HepG2 (cell line): ENCODE measurements at regions not wholly inside any gene's neighbourhood (a gene's known extent, or its start where the extent isn't known, plus 50 kb on each side); places are given as distances from the start of the nearest gene placed in this dataset.
A peak's percentile ranks its signal among the peaks of the same experiment; 100 is the strongest.

Source experiments
- ATAC-seq: fragments of 200-7000 bp; cut with Tn5 transposase; 3 replicates; pipeline ENCODE4 v1.9.1; 2020; ENCODE audit warnings: mild to moderate bottlenecking, moderate library complexity
- BruUV-seq: library from RNA; stranded (reverse); fragments of 400-500 nt; replicated peaks from 2 replicates; lab custom pipeline; 2021; lab: Mats Ljungman, UMichigan
- CTCF ChIA-PET: fragments of 300-600 bp; formaldehyde crosslinking; extraction: SDS; loops from one replicate; lab custom pipeline; 2021; ENCODE audit warnings: low total read pairs, inconsistent platforms, low intra/inter-chr PET ratio; lab: Yijun Ruan, JAX
- POLR2A ChIA-PET: fragments of 350-600 bp; sonication (Branson Sonifier 250); formaldehyde crosslinking; loops from one replicate; lab custom pipeline; 2020; ENCODE audit warnings: antibody characterized with exemption, inconsistent platforms; lab: Yijun Ruan, JAX
- DNase-seq: peaks from one replicate; pipeline ENCODE4 v3.0.0-alpha.2; 2015; ENCODE audit warnings: low spot score
- FAIRE-seq: peaks from 3 replicates; lab custom pipeline; 2011; peaks lifted over from hg19 to GRCh38; lab: Jason Lieb, UNC
- H2AFZ ChIP-seq: one replicate; pipeline ENCODE4 v1.6.1; 2011; ENCODE audit warnings: low read length, inconsistent platforms
- H3K27ac ChIP-seq: fragments of 300-600 bp; 3 replicates; pipeline ENCODE4 v1.8.0; 2011; ENCODE audit warnings: mixed run types, mild to moderate bottlenecking, mixed read lengths, low read length, inconsistent platforms; ENCODE audit not compliant: insufficient read depth; ENCODE audit errors: extremely low read length
- H3K27me3 ChIP-seq, 2 experiments: fragments of 200-600 bp in 1 of 2; 2 replicates in 1 of 2; 3 replicates in 1 of 2; pipeline versions ENCODE4 v1.6.0 to v1.8.0; 2011; ENCODE audit warnings: low read length in 2 of 2, mild to moderate bottlenecking in 2 of 2, moderate library complexity in 2 of 2, inconsistent platforms in 1 of 2; ENCODE audit not compliant: insufficient read depth in 2 of 2, control insufficient read depth in 1 of 2
- H3K36me3 ChIP-seq, 2 experiments: fragments of 200-600 bp in 1 of 2; replicated peaks in 1 of 2; 2 replicates in 1 of 2; 3 replicates in 1 of 2; pipeline versions ENCODE4 v1.5.1 to v1.8.0; 2011; ENCODE audit warnings: low read length in 2 of 2, inconsistent platforms in 1 of 2; ENCODE audit not compliant: insufficient read depth in 2 of 2, control insufficient read depth in 1 of 2
- H3K4me1 ChIP-seq: 2 replicates; pipeline ENCODE4 v1.5.1; 2012; ENCODE audit warnings: low read length, inconsistent platforms; ENCODE audit not compliant: insufficient read depth
- H3K4me2 ChIP-seq: 2 replicates; pipeline ENCODE4 v1.6.0; 2011; ENCODE audit warnings: low read depth, low read length, inconsistent platforms
- H3K4me3 ChIP-seq, 3 experiments: fragments of 200-600 bp in 1 of 3; sonication (generic), shearing (Covaris generic) in 1 of 3; replicated peaks in 1 of 3; 2 replicates each; pipeline ENCODE4 v1.5.1; 2011 to 2016; ENCODE audit warnings: low read length in 3 of 3, inconsistent platforms in 2 of 3, low read depth in 2 of 3, mild to moderate bottlenecking in 2 of 3, control low read depth in 1 of 3, mixed read lengths in 1 of 3; ENCODE audit not compliant: insufficient read depth in 1 of 3
- H3K79me2 ChIP-seq: one replicate; pipeline ENCODE4 v1.6.1; 2011; ENCODE audit warnings: low read length, inconsistent platforms; ENCODE audit not compliant: insufficient read depth
- H3K9ac ChIP-seq: 2 replicates; pipeline ENCODE4 v1.6.0; 2011; ENCODE audit warnings: mild to moderate bottlenecking, low read depth, low read length, inconsistent platforms; ENCODE audit not compliant: insufficient read depth
- H3K9me3 ChIP-seq: 2 replicates; pipeline ENCODE4 v1.5.1; 2012; ENCODE audit warnings: mild to moderate bottlenecking, low read length
- H4K20me1 ChIP-seq: 2 replicates; pipeline ENCODE4 v1.6.0; 2011; ENCODE audit warnings: inconsistent platforms, mild to moderate bottlenecking, low read length, moderate library complexity; ENCODE audit not compliant: insufficient read depth
- EHMT2 ChIP-seq: fragments of 200-600 bp; sonication (generic); IDR thresholded peaks from 2 replicates; pipeline ENCODE4 v1.7.0; 2017; ENCODE audit warnings: antibody characterized with exemption, low read depth, low read length, borderline replicate concordance
- GZF1 ChIP-seq: sonication (generic); formaldehyde crosslinking; IDR thresholded peaks from 2 replicates; pipeline ENCODE4 v1.5.1; 2020; ENCODE audit warnings: mild to moderate bottlenecking, missing genetic modification reagents
- MIER2 ChIP-seq: IDR thresholded peaks from 2 replicates; pipeline ENCODE4 v1.6.1; 2016; ENCODE audit warnings: missing biosample characterization, missing genetic modification reagents
- PAX8 ChIP-seq: sonication (generic); formaldehyde crosslinking; IDR thresholded peaks from 2 replicates; pipeline ENCODE4 v1.8.0; 2022; ENCODE audit warnings: mild to moderate bottlenecking, missing genetic modification reagents, borderline replicate concordance
- PRMT3 ChIP-seq: sonication (generic); formaldehyde crosslinking; IDR thresholded peaks from 2 replicates; pipeline ENCODE4 v1.8.1; 2022; ENCODE audit warnings: low read depth, mild to moderate bottlenecking, moderate library complexity, missing genetic modification reagents, borderline replicate concordance
- SALL1 ChIP-seq: sonication (generic); formaldehyde crosslinking; IDR thresholded peaks from 2 replicates; pipeline ENCODE4 v1.8.0; 2022; ENCODE audit warnings: mild to moderate bottlenecking, missing genetic modification reagents
- SIX4 ChIP-seq: sonication (generic); formaldehyde crosslinking; IDR thresholded peaks from 2 replicates; pipeline ENCODE4 v1.4.0; 2020; ENCODE audit warnings: missing genetic modification reagents
- TFAP4 ChIP-seq: sonication (generic); IDR thresholded peaks from 2 replicates; pipeline ENCODE4 v1.6.1; 2016; ENCODE audit warnings: low read depth, borderline replicate concordance
- ZBTB20 ChIP-seq: sonication (generic); formaldehyde crosslinking; IDR thresholded peaks from 2 replicates; pipeline ENCODE4 v1.8.1; 2023; ENCODE audit warnings: missing genetic modification reagents, low read depth, mild to moderate bottlenecking, borderline replicate concordance
- ZBTB25 ChIP-seq: IDR thresholded peaks from 2 replicates; pipeline ENCODE4 v1.6.1; 2018; ENCODE audit warnings: missing genetic modification reagents
- ZNF160 ChIP-seq: sonication (generic); formaldehyde crosslinking; IDR thresholded peaks from 2 replicates; pipeline ENCODE4 v1.8.0; 2022; ENCODE audit warnings: mild to moderate bottlenecking, inconsistent platforms, missing genetic modification reagents
- ZNF354B ChIP-seq: sonication (generic); formaldehyde crosslinking; IDR thresholded peaks from 2 replicates; pipeline ENCODE4 v1.8.0; 2022; ENCODE audit warnings: mild to moderate bottlenecking, missing genetic modification reagents
- ZNF367 ChIP-seq: sonication (generic); formaldehyde crosslinking; IDR thresholded peaks from 2 replicates; pipeline ENCODE4 v1.4.0; 2020; ENCODE audit warnings: missing genetic modification reagents, borderline replicate concordance
- ZNF530 ChIP-seq: sonication (generic); formaldehyde crosslinking; IDR thresholded peaks from 2 replicates; pipeline ENCODE4 v1.5.0; 2020; ENCODE audit warnings: low read depth, mild to moderate bottlenecking, missing genetic modification reagents
- ZSCAN9 ChIP-seq: IDR thresholded peaks from 2 replicates; pipeline ENCODE4 v1.6.1; 2016; ENCODE audit warnings: borderline replicate concordance
- WGBS: methylation state at CpG from one replicate; pipeline ENCODE4 v1.1.6; 2017; ENCODE audit warnings: low lambda C conversion rate; 5-methylcytosine and 5-hydroxymethylcytosine counted together
- in situ Hi-C: cut with HindIII; loops from 2 replicates; pipeline ENCODE4 v1.10.0; 2017; ENCODE audit warnings: low pct_unique_long_range_greater_than_20kb; ENCODE audit not compliant: extremely low pct_ligation_motif_present
- intact Hi-C: fragments of 100-400 bp; cut with micrococcal nuclease; formaldehyde crosslinking; loops from one replicate; pipeline ENCODE4 v1.10.0; 2022; ENCODE audit not compliant: unreplicated experiment

- DNase-seq = no peak
- 7% methylated on average over 11 of the region's 27 CpGs for WGBS
- no peak overlapping the region for H2AFZ ChIP-seq
- H3K4me2 ChIP-seq = peak overlapping the region; percentile 41
- H3K4me3 ChIP-seq = no peak overlapping the region; a peak in 1 of 6 replicates
- no TSS peak for BruUV-seq
- no peak for FAIRE-seq
- H3K36me3 ChIP-seq = no peaks in the 10 kb centered on the region
- H3K27ac ChIP-seq = no peak overlapping the region
- H4K20me1 ChIP-seq = no peaks in the 10 kb centered on the region
- in situ Hi-C loops = no loop called here
- H3K27me3 ChIP-seq = peaks cover 19 to 71% of the 10 kb centered on the region in 2 experiments
- no peak overlapping the region for H3K9ac ChIP-seq
- H3K4me1 ChIP-seq = peaks cover 67% of the 10 kb centered on the region
- no peaks in the 10 kb centered on the region for H3K79me2 ChIP-seq
- ChIA-PET POLR2A (no interaction called here), CTCF (no interaction called here)
- ATAC-seq = peak; percentile 12
- no peak for TF ChIP-seq PRMT3
- TF ChIP-seq SALL1 (CRISPR knock-in tag) = peak; percentile 10; the same call in 1 of the 2 replicates
- no peak for TF ChIP-seq ZBTB20 (CRISPR knock-in tag)
- TF ChIP-seq SIX4 (CRISPR knock-in tag) = no peak
- intact Hi-C loops = no loop called here
- H3K9me3 ChIP-seq = no peaks in the 10 kb centered on the region
Observed at GRCh38 chr9:134227451-134228411, 63.4 kb upstream of the RNU6ATAC start.

GRCh38 chr9:134228649-134229048, 64.3 kb upstream of the RNU6ATAC start:
- ChIA-PET CTCF (no interaction called here), POLR2A (no interaction called here)
- Histone ChIP-seq H3K27ac (no peak overlapping the region), H3K79me2 (no peaks in the 10 kb centered on the region), H3K4me3 (no peak overlapping the region), H3K36me3 (no peaks in the 10 kb centered on the region), H2AFZ (no peak overlapping the region), H3K4me2 (no peak overlapping the region), H3K27me3 (peaks cover 21 to 80% of the 10 kb centered on the region in 2 experiments), H3K9ac (no peak overlapping the region), H3K9me3 (no peaks in the 10 kb centered on the region), H3K4me1 (peaks cover 57% of the 10 kb centered on the region), H4K20me1 (no peaks in the 10 kb centered on the region)
- TF ChIP-seq ZNF160 (CRISPR knock-in tag) (no peak), ZNF367 (no peak), ZSCAN9 (CRISPR knock-in tag) (no peak), PAX8 (CRISPR knock-in tag) (no peak), EHMT2 (no peak), ZNF354B (CRISPR knock-in tag) (no peak), ZBTB25 (CRISPR knock-in tag) (no peak), TFAP4 (no peak), MIER2 (CRISPR knock-in tag) (no peak), ZNF530 (CRISPR knock-in tag) (no peak), GZF1 (CRISPR knock-in tag) (no peak)
- in situ Hi-C loops (no loop called here), intact Hi-C loops (no loop called here)
- DNase-seq = no peak
- no TSS peak for BruUV-seq
- FAIRE-seq = no peak
- no peak for ATAC-seq
- 52% methylated on average over 3 of the region's 8 CpGs for WGBS
